Mesodermal cell (in vitro differentiated cells): ENCODE measurements at regions not wholly inside any gene's neighbourhood (a gene's known extent, or its start where the extent isn't known, plus 50 kb on each side); places are given as distances from the start of the nearest gene placed in this dataset.

Source experiments
- H3K27ac ChIP-seq: 2 replicates; pipeline ENCODE4 v1.7.0; 2013; ENCODE audit warnings: mild to moderate bottlenecking, low read depth, low read length, moderate library complexity; ENCODE audit not compliant: severe bottlenecking
- H3K36me3 ChIP-seq: 2 replicates; pipeline ENCODE4 v1.7.1; 2013; ENCODE audit warnings: mild to moderate bottlenecking, low read length, moderate library complexity; ENCODE audit not compliant: control insufficient read depth, insufficient read depth
- H3K4me1 ChIP-seq: one replicate; pipeline ENCODE4 v1.7.1; 2013; ENCODE audit warnings: mild to moderate bottlenecking, low read length; ENCODE audit not compliant: insufficient read depth, control insufficient read depth, poor library complexity, severe bottlenecking
- H3K4me3 ChIP-seq: 2 replicates; pipeline ENCODE4 v1.7.0; 2013; ENCODE audit warnings: low read length, control low read depth, mild to moderate bottlenecking; ENCODE audit not compliant: insufficient read depth, poor library complexity, severe bottlenecking; ENCODE audit errors: extremely low read depth
- H3K9me3 ChIP-seq: 2 replicates; pipeline ENCODE4 v1.7.1; 2013; ENCODE audit warnings: mild to moderate bottlenecking, low read length, moderate library complexity; ENCODE audit not compliant: control insufficient read depth
- WGBS, 2 experiments: methylation state at CpG; one replicate each; pipeline ENCODE4 v1.1.5; 2013; ENCODE audit warnings: missing lambda C conversion rate in 2 of 2; ENCODE audit not compliant: insufficient coverage in 2 of 2; 5-methylcytosine and 5-hydroxymethylcytosine counted together

DNA sequence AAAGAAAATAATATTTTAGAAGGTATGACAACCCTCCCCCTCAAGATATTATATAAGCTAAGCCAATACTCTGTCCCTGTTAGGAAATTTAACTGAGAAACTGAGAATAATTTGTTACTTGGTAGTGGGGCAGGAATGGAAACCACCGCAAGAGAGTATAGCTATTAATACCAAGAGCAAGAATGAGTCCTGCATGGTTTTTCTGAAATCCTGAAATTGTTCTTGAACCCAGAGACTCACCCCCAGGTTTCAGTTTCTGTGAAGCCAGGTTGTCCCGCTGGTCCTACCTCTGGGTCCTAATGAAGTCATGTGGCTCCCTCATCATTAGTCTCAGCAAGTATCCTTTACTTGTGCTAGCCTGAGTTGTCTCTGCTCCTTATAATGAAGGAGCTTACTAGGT lies 671.0 kb upstream of the ACVR2A start:
- Histone ChIP-seq H3K4me1 (no peaks in the 10 kb centered on the region), H3K36me3 (no peaks in the 10 kb centered on the region), H3K9me3 (no peaks in the 10 kb centered on the region), H3K27ac (no peak overlapping the region), H3K4me3 (no peak overlapping the region)
- 79 to 100% methylated on average over 1 to 2 of the region's 2 CpGs for WGBS, 2 experiments

DNA sequence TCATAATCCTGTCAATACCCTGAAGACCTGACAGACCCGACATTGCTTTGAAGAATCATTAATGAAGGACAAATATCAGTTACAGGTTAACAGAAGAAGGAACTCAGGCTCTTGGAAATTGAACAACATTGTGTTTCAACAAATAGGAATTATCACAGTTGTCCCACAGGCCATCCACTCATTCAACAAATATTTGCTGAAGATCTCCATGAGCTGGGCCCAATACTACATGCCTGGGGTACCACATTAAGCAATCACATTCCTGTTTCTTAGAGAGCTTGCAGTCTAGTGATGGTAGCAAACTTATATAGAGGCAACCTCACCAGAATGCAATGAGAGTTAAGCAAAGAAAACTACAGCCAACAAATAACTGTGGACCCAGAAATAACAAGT lies 671.6 kb upstream of the ACVR2A start:
- Histone ChIP-seq H3K4me1 (no peaks in the 10 kb centered on the region), H3K9me3 (no peaks in the 10 kb centered on the region), H3K27ac (no peak overlapping the region), H3K4me3 (no peak overlapping the region), H3K36me3 (no peaks in the 10 kb centered on the region)
- WGBS, 2 experiments = no CpG with 5 or more reads among the region's 1 CpG

DNA sequence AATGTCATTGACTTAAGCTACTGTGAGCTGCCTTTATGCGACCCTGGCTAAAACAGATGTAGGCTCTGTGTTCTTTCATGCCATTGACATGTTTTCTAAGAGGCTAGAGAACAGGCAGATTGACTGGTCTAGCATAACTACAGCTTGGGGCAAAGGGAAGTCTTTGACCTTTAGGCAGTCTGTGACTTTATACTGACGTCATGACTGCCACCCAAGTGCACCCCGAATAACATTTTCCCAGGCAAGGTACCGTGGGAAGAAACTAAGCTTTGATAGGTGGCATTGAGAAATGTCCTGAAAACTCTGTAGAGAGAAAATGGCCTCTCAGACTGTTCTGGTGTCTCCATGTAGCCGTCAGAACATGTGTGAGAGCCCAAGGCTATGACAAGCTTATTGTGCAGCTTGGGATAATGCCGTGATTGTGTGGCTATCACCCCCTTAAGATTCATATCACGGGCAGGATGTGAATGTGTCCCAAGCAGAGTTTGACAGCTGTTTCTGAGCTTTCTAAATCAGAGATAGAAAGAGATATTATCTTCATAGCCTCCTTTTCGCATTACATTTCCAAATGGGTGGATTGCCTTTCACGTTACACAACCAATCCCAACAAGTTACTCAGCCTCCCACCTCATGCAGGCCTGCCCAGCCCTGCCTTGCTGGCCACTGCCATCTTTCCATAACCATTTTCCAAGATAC lies 672.2 kb upstream of the ACVR2A start:
- WGBS, 2 experiments = 90 to 95% methylated on average over 7 to 9 of the region's 9 CpGs
- Histone ChIP-seq H3K27ac (peak overlapping the region; percentile 43), H3K4me3 (no peak overlapping the region), H3K36me3 (no peaks in the 10 kb centered on the region), H3K9me3 (no peaks in the 10 kb centered on the region), H3K4me1 (no peaks in the 10 kb centered on the region)

DNA sequence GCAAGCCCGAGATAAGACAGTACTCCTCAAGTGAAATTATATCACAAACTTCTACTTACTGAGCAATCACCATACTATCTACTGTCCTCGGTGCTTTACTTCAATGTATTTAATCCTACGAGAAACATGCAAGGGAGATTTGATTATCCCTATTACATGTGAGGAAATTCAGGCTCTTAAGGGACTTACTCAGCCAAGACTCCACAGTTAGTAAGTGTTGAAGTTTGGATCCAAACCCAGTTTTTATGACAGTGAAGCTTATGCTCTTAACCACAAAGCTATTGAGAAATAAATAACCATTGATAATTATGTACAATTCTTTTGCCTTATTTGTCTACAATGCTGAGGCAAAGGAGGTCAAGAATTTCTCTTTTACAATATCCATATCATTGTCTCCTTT lies 672.9 kb upstream of the ACVR2A start:
- no CpG with 5 or more reads among the region's 3 CpGs for WGBS, 2 experiments
- Histone ChIP-seq H3K36me3 (no peaks in the 10 kb centered on the region), H3K4me3 (no peak overlapping the region), H3K4me1 (no peaks in the 10 kb centered on the region), H3K27ac (peak overlapping the region; percentile 58), H3K9me3 (no peaks in the 10 kb centered on the region)

DNA sequence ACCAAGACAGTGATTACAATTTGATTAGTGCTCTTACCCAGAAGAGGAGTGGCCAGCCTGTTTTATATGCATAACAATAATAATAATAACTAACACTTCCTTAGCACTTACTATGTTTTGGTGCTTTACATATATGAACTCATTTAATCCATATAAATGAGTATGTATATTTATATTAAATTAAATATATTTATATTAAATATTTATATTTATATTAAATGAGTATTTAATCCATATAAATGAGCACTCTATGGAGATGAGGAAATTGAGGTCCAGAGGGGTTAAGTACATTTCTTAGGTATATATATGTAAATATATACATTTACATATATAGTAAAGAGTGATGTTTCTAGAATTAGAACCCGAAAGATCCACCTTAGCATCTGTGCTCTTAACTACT lies 673.9 kb upstream of the ACVR2A start:
- Histone ChIP-seq H3K27ac (no peak overlapping the region), H3K4me1 (no peaks in the 10 kb centered on the region), H3K36me3 (no peaks in the 10 kb centered on the region), H3K9me3 (no peaks in the 10 kb centered on the region), H3K4me3 (no peak overlapping the region)
- WGBS, 2 experiments = no CpG with 5 or more reads among the region's 1 CpG

DNA sequence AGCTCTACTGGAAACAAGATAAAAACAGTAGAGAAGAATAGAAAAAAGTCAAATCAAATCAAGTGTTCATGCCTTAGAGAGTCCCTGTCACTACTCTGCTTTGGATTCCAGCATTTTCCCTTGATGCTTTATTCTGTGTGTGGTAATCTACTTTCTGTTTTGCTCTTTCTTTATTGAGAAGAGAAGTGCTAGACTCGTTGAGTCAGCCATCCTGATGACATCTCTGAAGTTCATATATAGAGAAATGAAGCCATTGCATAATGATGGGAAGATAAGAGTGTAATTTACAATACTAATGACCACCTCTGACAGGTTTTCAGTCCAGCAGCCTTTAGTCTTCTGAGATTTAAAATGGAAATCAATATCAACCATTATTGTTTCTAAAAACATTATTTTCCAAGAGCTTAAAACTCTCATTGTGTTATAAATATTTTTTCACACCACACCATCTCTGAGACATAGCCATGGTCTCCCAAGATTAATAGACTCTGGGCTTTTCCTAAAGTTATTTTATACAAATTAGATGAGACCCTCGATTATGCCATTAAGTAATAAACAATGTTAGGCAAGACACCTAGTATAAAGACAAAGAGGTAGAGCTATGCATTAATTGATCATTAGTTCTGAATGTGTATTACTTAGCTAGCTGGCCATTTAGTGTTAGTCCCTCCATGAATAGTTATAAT lies 679.0 kb upstream of the ACVR2A start:
- Histone ChIP-seq H3K36me3 (no peaks in the 10 kb centered on the region), H3K4me3 (no peak overlapping the region), H3K4me1 (no peaks in the 10 kb centered on the region), H3K9me3 (no peaks in the 10 kb centered on the region), H3K27ac (no peak overlapping the region)
- WGBS, 2 experiments = no CpG with 5 or more reads among the region's 2 CpGs

DNA sequence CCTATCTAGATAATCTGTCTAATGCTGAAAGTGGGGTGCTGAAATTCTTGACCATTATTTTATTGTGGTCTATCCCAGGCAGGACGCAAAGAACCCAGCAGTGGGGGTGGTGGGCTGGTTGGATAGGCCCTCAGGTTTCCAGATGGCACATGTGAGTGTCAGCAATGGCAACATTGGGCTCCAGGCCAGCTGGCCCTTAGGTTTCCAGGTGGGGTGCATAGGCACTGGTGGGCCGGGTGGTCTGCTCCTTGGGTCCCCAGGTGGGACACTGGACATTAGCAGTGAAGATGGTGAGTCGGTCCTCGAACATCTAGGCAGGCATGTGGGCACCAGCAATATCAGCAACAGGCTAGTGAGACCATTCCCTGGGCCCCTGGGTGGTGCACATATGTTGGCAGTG lies 680.3 kb upstream of the ACVR2A start:
- H3K36me3 ChIP-seq = no peaks in the 10 kb centered on the region
- H3K27ac ChIP-seq = no peak overlapping the region
- no peak overlapping the region for H3K4me3 ChIP-seq
- no peaks in the 10 kb centered on the region for H3K9me3 ChIP-seq
- no peaks in the 10 kb centered on the region for H3K4me1 ChIP-seq
- WGBS, 2 experiments = 93 to 96% methylated on average over 4 of the region's 4 CpGs

DNA sequence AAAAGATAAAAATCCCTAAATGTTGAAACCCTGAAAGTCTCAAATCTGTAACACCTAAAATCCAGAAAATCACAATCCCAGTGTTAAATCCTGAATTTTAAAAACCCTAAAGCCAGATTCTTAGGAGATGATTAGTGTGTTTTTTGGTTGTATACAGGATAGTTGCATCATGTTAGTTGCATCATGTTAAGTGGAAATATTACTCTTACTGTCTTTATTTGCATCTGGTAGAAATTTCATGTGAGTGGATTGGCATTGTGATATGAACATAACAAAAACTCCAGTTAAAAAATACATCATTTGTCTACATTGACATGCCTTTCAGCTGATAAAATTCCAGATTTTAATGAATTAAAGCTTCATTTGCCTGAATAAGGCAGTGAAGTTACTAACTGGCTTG lies 683.1 kb upstream of the ACVR2A start:
- Histone ChIP-seq H3K4me3 (no peak overlapping the region), H3K4me1 (no peaks in the 10 kb centered on the region), H3K36me3 (no peaks in the 10 kb centered on the region), H3K27ac (no peak overlapping the region), H3K9me3 (no peaks in the 10 kb centered on the region)

DNA sequence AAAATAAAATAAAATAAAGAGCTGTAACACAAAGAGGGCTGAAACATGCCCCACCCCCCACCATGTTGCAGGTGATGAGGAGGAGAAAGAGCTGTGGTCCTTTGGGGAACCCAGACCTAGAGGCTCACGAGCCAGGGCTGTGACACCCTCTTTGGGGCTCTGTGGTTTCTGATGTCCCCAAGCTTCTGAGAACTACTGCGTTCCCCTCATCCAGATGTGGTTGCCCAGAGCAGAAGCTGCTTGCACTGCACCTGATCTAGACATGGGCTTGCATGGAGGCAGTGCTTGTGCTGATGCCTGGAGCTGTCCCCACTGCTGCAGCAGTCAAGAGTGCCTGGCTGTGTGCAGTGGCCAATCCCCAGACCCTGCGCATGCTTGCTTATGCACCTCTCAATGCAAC lies 687.9 kb upstream of the ACVR2A start:
- H3K4me3 ChIP-seq = no peak overlapping the region
- H3K9me3 ChIP-seq = no peaks in the 10 kb centered on the region
- H3K27ac ChIP-seq = no peak overlapping the region
- WGBS, 2 experiments = 83 to 92% methylated on average over 3 of the region's 3 CpGs
- H3K36me3 ChIP-seq = no peaks in the 10 kb centered on the region
- H3K4me1 ChIP-seq = no peaks in the 10 kb centered on the region

DNA sequence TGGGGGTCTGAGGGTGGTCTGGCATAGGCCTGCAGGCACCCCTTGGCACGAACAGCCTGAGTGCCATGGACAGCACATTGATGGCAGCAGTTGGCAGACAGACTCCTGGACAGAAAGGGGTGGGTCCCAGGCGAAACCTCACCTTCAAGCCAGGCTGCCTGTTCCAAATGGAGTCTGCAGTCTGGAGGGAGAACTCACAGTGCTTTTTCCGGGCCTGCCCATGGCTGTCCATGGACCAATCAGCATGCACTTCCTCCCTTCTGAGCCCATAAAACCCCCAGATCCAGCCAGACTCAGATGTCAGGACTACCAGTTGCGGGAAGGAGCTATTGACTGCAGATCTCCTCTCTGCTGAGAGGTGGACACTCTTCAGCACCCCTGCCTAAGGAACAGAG lies 694.6 kb upstream of the ACVR2A start:
- H3K4me3 ChIP-seq = no peak overlapping the region
- H3K4me1 ChIP-seq = no peaks in the 10 kb centered on the region
- H3K9me3 ChIP-seq = peaks cover 8% of the 10 kb centered on the region
- H3K27ac ChIP-seq = no peak overlapping the region
- H3K36me3 ChIP-seq = no peaks in the 10 kb centered on the region
- 89 to 92% methylated on average over 4 of the region's 4 CpGs for WGBS, 2 experiments

DNA sequence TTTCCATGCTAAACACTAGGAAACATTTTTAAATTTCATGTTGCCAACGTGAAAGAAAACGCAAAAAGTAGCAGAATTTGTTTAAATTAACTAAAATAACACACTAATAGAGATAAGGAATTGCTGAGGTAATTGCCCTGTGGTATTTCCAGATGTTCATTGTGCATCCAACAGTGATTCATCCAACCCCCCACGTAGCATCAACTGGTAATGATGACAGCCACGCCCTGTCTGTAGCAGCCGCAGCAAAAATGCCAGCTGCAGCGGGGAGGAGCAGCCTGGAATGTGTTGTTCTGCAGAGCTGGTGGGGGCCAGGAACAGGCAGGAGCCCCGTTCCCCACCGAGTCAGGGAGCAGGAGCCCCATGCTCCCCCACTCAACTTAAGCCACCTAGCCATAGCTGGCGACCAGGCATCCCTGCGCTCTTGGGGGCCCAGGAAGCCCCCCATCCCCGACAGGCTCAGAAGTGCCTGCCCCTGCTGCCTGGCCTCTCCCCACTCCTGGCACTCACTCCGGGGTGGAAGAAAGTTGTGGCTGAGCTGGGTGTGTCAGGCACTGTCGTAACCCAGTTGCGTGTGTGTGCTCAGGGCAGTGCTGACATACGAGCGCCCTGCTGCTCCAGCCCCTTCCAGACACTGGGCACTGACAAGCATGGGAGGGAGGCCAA lies 695.1 kb upstream of the ACVR2A start:
- no peak overlapping the region for H3K27ac ChIP-seq
- H3K9me3 ChIP-seq = peaks cover 8% of the 10 kb centered on the region
- H3K36me3 ChIP-seq = no peaks in the 10 kb centered on the region
- H3K4me3 ChIP-seq = no peak overlapping the region
- H3K4me1 ChIP-seq = no peaks in the 10 kb centered on the region
- WGBS, 2 experiments = 88 to 96% methylated on average over 12 to 13 of the region's 16 CpGs
